ENCODE measurements at regions not wholly inside any gene's neighbourhood (a gene's known extent, or its start where the extent isn't known, plus 50 kb on each side); places are given as distances from the start of the nearest gene placed in this dataset.

DNA sequence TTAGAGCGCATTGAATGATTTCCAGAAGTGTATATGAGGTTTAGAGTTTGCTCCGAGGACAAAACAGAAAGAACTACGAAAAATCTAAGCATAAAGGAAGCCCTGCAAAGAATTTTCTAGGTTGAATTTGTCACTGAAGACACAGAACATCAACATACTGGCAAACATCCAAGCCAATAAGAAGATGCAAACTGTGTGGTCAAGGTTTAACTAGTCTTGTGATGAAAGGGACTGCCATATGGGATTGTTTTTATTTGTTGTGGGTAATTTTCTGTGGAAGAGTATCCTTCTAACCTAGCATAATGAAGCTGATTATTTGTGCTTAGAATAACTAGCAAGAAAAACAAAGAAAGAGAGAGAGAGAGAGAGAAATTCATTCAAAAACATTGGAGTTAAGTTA lies 492.0 kb upstream of the ERCC4 start:
- TF ChIP-seq EZH2 (IDR thresholded peaks at IDR 0.05; ENCODE audit: borderline replicate concordance, low read length) = no peak
- TF ChIP-seq, protein P1, sequence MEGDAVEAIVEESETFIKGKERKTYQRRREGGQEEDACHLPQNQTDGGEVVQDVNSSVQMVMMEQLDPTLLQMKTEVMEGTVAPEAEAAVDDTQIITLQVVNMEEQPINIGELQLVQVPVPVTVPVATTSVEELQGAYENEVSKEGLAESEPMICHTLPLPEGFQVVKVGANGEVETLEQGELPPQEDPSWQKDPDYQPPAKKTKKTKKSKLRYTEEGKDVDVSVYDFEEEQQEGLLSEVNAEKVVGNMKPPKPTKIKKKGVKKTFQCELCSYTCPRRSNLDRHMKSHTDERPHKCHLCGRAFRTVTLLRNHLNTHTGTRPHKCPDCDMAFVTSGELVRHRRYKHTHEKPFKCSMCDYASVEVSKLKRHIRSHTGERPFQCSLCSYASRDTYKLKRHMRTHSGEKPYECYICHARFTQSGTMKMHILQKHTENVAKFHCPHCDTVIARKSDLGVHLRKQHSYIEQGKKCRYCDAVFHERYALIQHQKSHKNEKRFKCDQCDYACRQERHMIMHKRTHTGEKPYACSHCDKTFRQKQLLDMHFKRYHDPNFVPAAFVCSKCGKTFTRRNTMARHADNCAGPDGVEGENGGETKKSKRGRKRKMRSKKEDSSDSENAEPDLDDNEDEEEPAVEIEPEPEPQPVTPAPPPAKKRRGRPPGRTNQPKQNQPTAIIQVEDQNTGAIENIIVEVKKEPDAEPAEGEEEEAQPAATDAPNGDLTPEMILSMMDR (IDR thresholded peaks at IDR 0.05; ENCODE audit: low read length) = no peak
